MM.1S (cell line): ENCODE measurements at regions not wholly inside any gene's neighbourhood (a gene's known extent, or its start where the extent isn't known, plus 50 kb on each side); places are given as distances from the start of the nearest gene placed in this dataset.

Experiments
- CTCF ChIP-seq: fragments of 300-600 bp; sonication (generic); IDR thresholded peaks from 2 replicates; pipeline ENCODE4 v1.5.1; 2016; ENCODE audit warnings: antibody characterized with exemption, low read length, mixed read lengths
- EZH2phosphoT487 ChIP-seq: fragments of 300-600 bp; sonication (generic); IDR thresholded peaks from 2 replicates; pipeline ENCODE4 v1.6.1; 2018; ENCODE audit warnings: antibody characterized with exemption, low read length

DNA sequence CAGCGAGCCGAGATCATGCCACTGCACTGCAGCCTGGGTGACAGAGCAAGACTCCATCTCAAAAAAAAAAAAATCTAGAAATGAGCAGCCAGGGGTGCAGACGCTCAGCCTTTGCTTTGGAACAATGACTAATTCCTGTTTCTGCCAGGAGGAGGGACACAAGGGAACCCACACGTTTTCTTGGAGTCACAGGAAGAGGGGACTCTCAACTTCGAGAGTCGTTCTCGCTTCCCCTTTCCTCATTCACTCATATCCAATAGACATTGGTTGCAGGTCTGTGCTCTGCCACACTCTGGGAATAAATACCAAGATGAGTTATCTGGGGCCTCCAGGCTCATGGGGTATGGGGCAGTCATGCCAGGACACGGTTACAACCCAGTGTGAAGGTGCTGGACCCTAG, 91.5 kb upstream of the RREB1 start:
- TF ChIP-seq CTCF (no peak), EZH2phosphoT487 (no peak)
